Panc1 (cell line): ENCODE measurements at regions not wholly inside any gene's neighbourhood (a gene's known extent, or its start where the extent isn't known, plus 50 kb on each side); places are given as distances from the start of the nearest gene placed in this dataset.

ENCODE experiments used
- ATAC-seq: fragments of 200-7000 bp; cut with Tn5 transposase; 2 replicates; pipeline ENCODE4 v1.9.1; 2020; ENCODE audit warnings: mild to moderate bottlenecking, moderate library complexity
- BruUV-seq: library from RNA; stranded (reverse); fragments of 400-500 nt; replicated peaks from 2 replicates; lab custom pipeline; 2021; lab: Mats Ljungman, UMichigan
- CTCF ChIA-PET: fragments of 300-600 bp; sonication (Branson Sonifier 250); formaldehyde crosslinking; loops from one replicate; lab custom pipeline; 2022; ENCODE audit warnings: antibody characterized with exemption; lab: Charles Lee
- POLR2A ChIA-PET: fragments of 300-600 bp; sonication (Branson Sonifier 250); formaldehyde crosslinking; loops from one replicate; lab custom pipeline; 2022; ENCODE audit warnings: antibody characterized with exemption; lab: Charles Lee
- DNase-seq: peaks from one replicate; pipeline ENCODE4 v3.0.0-alpha.2; 2010; ENCODE audit warnings: low read depth, low spot score
- H3K27ac ChIP-seq: 2 replicates; pipeline ENCODE4 v1.5.1; 2011; ENCODE audit warnings: mild to moderate bottlenecking, low read length, inconsistent platforms
- H3K27me3 ChIP-seq: fragments of 200-500 bp; sonication (Bioruptor generic); 2 replicates; pipeline ENCODE4 v1.6.0; 2014; ENCODE audit warnings: low read length, inconsistent platforms; ENCODE audit not compliant: control insufficient read depth, insufficient read depth
- H3K36me3 ChIP-seq: fragments of 200-500 bp; sonication (Bioruptor generic); 2 replicates; pipeline ENCODE4 v1.5.1; 2014; ENCODE audit warnings: inconsistent platforms, mild to moderate bottlenecking, low read length, moderate library complexity; ENCODE audit not compliant: control insufficient read depth, insufficient read depth
- H3K4me1 ChIP-seq: 2 replicates; pipeline ENCODE4 v1.5.1; 2011; ENCODE audit warnings: inconsistent platforms, mild to moderate bottlenecking, low read length, moderate library complexity; ENCODE audit not compliant: control insufficient read depth, insufficient read depth
- H3K4me3 ChIP-seq, 2 experiments: 2 replicates each; pipeline ENCODE4 v1.5.1; 2011 to 2012; ENCODE audit warnings: low read depth in 2 of 2, low read length in 2 of 2, mild to moderate bottlenecking in 2 of 2, inconsistent platforms in 1 of 2, moderate library complexity in 1 of 2
- H3K9me3 ChIP-seq: fragments of 200-500 bp; sonication (Bioruptor generic); 2 replicates; pipeline ENCODE4 v1.5.1; 2014; ENCODE audit warnings: low read depth, mild to moderate bottlenecking, inconsistent platforms, low read length, moderate library complexity; ENCODE audit not compliant: control insufficient read depth, insufficient read depth
- POLR2AphosphoS5 ChIP-seq: IDR thresholded peaks from 2 replicates; pipeline ENCODE4 v1.6.1; 2012; ENCODE audit warnings: mild to moderate bottlenecking, low read depth, low read length, moderate library complexity
- SIN3A ChIP-seq: IDR thresholded peaks from 2 replicates; pipeline ENCODE4 v1.6.1; 2012; ENCODE audit warnings: low read depth, mild to moderate bottlenecking, low read length, moderate library complexity, borderline replicate concordance; ENCODE audit not compliant: insufficient read depth
- TCF7L2 ChIP-seq: IDR thresholded peaks from 2 replicates; pipeline ENCODE4 v1.6.1; 2011; ENCODE audit warnings: mild to moderate bottlenecking, low read depth, low read length, inconsistent platforms
- in situ Hi-C: cut with HindIII; loops from 2 replicates; pipeline ENCODE4 v1.10.0; 2016; ENCODE audit warnings: low sequenced_read_pairs, low pct_unique_long_range_greater_than_20kb
- intact Hi-C: fragments of 100-400 bp; cut with micrococcal nuclease; formaldehyde crosslinking; loops from one replicate; pipeline ENCODE4 v1.10.0; 2022; ENCODE audit not compliant: unreplicated experiment
- TF ChIP-seq, protein P1 (sequence below), 2 experiments: IDR thresholded peaks; 2 replicates each; pipeline ENCODE4 v1.6.1; 2011 to 2012; ENCODE audit warnings: low read depth in 2 of 2, control low read depth in 1 of 2, low read length in 1 of 2, mild to moderate bottlenecking in 1 of 2, moderate library complexity in 1 of 2; ENCODE audit not compliant: insufficient read depth in 1 of 2
- TF ChIP-seq, protein P2 (sequence below): fragments of 450-650 bp; IDR thresholded peaks from 2 replicates; pipeline ENCODE4 v1.5.1; 2017; ENCODE audit warnings: mild to moderate bottlenecking

DNA sequence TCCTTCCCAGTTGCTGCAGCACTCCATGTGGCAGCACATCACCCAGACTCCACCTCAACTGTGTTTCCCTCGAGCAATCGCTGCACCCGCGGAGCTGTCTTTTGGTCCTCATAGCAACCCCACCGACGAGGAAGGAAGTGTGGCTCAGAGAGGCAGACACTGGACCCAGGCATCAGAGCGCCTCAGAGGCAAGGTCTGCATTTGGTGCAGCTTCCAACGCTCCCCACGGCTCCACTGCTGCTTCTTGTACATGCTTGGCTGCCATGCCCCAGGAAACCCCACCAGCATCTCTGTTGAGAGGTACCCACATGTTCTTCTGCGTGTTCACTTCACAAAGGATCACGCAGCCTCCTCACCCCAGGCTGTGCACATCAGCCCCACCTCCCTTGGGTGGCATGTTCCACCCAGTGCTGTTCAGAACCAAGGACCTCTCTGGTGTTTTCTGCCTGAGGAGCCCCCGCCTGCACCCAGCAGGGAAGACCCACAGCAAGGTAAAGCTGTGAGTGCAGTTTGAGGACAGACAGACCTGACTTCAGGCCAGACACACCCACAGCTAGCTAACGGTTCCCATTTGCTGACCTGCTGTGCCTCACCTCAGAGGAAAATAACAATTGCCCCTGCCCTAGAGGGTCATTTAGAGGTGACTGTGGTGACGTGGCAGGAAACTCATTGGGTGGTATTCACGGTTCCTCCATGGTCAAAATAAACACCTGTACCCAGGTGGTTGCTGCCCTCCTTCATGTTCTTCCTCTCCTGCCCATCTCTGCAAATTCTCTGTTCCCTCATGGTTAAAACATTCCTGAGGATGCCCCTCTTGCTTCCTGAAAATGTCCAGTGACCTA is 326.3 kb upstream of the MYT1L start:
- no peak for ATAC-seq
- CTCF ChIA-PET, result no interaction called here
- H3K27ac ChIP-seq, result no peak overlapping the region
- intact Hi-C loops (no loop called here), in situ Hi-C loops (no loop called here)
- DNase-seq, result no peak
- no peaks in the 10 kb centered on the region for H3K36me3 ChIP-seq
- H3K4me1 ChIP-seq, result peaks cover 1% of the 10 kb centered on the region
- POLR2A ChIA-PET, result no interaction called here
- H3K27me3 ChIP-seq, result 0 out of 2 replicates have a peak, but pooled peaks cover 2% of the 10 kb centered on the region
- TF ChIP-seq TCF7L2 (no peak), SIN3A (no peak), POLR2AphosphoS5 (no peak)
- TF ChIP-seq, protein P1, sequence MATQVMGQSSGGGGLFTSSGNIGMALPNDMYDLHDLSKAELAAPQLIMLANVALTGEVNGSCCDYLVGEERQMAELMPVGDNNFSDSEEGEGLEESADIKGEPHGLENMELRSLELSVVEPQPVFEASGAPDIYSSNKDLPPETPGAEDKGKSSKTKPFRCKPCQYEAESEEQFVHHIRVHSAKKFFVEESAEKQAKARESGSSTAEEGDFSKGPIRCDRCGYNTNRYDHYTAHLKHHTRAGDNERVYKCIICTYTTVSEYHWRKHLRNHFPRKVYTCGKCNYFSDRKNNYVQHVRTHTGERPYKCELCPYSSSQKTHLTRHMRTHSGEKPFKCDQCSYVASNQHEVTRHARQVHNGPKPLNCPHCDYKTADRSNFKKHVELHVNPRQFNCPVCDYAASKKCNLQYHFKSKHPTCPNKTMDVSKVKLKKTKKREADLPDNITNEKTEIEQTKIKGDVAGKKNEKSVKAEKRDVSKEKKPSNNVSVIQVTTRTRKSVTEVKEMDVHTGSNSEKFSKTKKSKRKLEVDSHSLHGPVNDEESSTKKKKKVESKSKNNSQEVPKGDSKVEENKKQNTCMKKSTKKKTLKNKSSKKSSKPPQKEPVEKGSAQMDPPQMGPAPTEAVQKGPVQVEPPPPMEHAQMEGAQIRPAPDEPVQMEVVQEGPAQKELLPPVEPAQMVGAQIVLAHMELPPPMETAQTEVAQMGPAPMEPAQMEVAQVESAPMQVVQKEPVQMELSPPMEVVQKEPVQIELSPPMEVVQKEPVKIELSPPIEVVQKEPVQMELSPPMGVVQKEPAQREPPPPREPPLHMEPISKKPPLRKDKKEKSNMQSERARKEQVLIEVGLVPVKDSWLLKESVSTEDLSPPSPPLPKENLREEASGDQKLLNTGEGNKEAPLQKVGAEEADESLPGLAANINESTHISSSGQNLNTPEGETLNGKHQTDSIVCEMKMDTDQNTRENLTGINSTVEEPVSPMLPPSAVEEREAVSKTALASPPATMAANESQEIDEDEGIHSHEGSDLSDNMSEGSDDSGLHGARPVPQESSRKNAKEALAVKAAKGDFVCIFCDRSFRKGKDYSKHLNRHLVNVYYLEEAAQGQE (IDR thresholded peaks at IDR 0.05; ENCODE audit: insufficient read depth in 1 of 2, low read depth in 2 of 2, low read length in 1 of 2), result no peak
- TF ChIP-seq, protein P2, sequence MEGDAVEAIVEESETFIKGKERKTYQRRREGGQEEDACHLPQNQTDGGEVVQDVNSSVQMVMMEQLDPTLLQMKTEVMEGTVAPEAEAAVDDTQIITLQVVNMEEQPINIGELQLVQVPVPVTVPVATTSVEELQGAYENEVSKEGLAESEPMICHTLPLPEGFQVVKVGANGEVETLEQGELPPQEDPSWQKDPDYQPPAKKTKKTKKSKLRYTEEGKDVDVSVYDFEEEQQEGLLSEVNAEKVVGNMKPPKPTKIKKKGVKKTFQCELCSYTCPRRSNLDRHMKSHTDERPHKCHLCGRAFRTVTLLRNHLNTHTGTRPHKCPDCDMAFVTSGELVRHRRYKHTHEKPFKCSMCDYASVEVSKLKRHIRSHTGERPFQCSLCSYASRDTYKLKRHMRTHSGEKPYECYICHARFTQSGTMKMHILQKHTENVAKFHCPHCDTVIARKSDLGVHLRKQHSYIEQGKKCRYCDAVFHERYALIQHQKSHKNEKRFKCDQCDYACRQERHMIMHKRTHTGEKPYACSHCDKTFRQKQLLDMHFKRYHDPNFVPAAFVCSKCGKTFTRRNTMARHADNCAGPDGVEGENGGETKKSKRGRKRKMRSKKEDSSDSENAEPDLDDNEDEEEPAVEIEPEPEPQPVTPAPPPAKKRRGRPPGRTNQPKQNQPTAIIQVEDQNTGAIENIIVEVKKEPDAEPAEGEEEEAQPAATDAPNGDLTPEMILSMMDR, result no peak
- no peak overlapping the region for H3K4me3 ChIP-seq
- no TSS peak for BruUV-seq
- H3K9me3 ChIP-seq, result no peaks in the 10 kb centered on the region

DNA sequence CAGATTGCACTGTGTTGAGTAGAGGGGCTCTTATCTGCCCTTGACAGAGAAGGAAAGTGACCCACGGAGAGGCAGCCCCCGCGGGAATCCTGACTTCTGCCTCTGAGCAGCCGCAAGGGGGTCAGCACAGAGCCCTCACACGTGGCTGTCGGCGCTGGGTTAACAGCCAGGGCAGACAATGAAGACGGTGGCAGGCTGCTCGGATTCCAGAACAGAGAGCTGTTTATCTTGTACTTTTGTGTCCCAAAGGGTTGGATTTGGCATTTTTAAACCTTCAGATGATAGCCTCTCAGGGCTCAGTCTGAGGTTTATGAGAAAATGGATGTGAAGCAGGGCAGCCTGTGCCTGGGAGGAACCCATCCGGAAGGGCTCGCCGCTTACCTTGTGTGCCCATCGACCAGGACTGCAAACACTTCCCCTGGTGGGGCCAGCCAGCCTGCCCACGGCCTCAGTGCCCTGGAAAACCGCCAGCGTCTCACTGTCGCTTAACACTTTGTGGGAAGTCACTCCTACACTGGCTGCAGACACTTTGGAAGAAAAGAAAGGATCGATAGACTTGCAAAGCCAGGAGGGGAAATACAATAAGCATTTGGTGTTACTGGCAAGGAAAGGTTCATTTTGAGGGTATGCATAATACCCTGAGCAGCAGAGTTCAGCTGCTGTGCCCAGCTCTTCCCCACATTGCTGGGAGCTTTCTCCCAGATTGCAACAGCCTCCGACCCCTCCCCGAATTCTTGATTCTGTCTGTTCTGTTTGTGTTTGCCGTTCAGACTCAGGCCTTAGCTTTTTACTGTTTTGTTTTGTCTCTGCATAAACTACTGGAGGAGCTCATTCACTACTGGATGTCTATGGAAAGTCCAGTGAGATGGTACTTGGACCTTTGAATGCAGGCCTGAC is 325.3 kb upstream of the MYT1L start:
- no peak overlapping the region for H3K27ac ChIP-seq
- no TSS peak for BruUV-seq
- 0 out of 2 replicates have a peak, but pooled peaks cover 2% of the 10 kb centered on the region for H3K27me3 ChIP-seq
- ATAC-seq (peak; percentile 72; the same call in 1 of the 2 replicates), DNase-seq (no peak)
- no peaks in the 10 kb centered on the region for H3K9me3 ChIP-seq
- POLR2A ChIA-PET, result no interaction called here
- no peaks in the 10 kb centered on the region; the same call in 1 of the 2 replicates for H3K4me1 ChIP-seq
- no peaks in the 10 kb centered on the region for H3K36me3 ChIP-seq
- intact Hi-C loops (no loop called here), in situ Hi-C loops (no loop called here)
- CTCF ChIA-PET, result no interaction called here
- H3K4me3 ChIP-seq, result 0 out of 4 replicates have a peak overlapping the region, but pooled peaks of 1 of the 2 experiments have one; percentile 1
- no peak for TF ChIP-seq SIN3A
- TF ChIP-seq POLR2AphosphoS5, result no peak
- no peak for TF ChIP-seq TCF7L2
- TF ChIP-seq, protein P2, result no peak
- TF ChIP-seq, protein P1 (IDR thresholded peaks at IDR 0.05; ENCODE audit: insufficient read depth in 1 of 2, low read depth in 2 of 2, low read length in 1 of 2), result no peak
